SH-SY5Y (cell line): ENCODE measurements at regions not wholly inside any gene's neighbourhood (a gene's known extent, or its start where the extent isn't known, plus 50 kb on each side); places are given as distances from the start of the nearest gene placed in this dataset.

Experiments used
- GATA2 ChIP-seq: IDR thresholded peaks from 2 replicates; pipeline ENCODE4 v1.6.1; 2011; ENCODE audit warnings: mild to moderate bottlenecking, low read depth, low read length
- GATA3 ChIP-seq: IDR thresholded peaks from 2 replicates; pipeline ENCODE4 v1.6.1; 2011; ENCODE audit warnings: low read depth, mild to moderate bottlenecking, low read length, moderate library complexity

- TF ChIP-seq GATA3 (no peak), GATA2 (no peak)
Observed at GRCh38 chr10:117734731-117735405, 192.3 kb downstream of the EMX2 start.

- TF ChIP-seq GATA3 = no peak
- TF ChIP-seq GATA2 = no peak
Observed at GRCh38 chr10:117736655-117737054, 194.1 kb downstream of the EMX2 start.

GRCh38 chr10:117740088-117740487, 197.5 kb downstream of the EMX2 start:
- TF ChIP-seq GATA3 = no peak
- no peak for TF ChIP-seq GATA2

GRCh38 chr10:117740691-117741222, 198.2 kb downstream of the EMX2 start:
- no peak for TF ChIP-seq GATA3
- TF ChIP-seq GATA2 = no peak

- TF ChIP-seq GATA3 (no peak), GATA2 (no peak)
Observed at GRCh38 chr10:117741524-117741923, 199.0 kb downstream of the EMX2 start.

- TF ChIP-seq GATA3 (no peak), GATA2 (no peak)
Observed at GRCh38 chr10:117743509-117743908, 201.0 kb downstream of the EMX2 start.

GRCh38 chr10:117745301-117745700, 202.8 kb downstream of the EMX2 start:
- TF ChIP-seq GATA3 = no peak
- no peak for TF ChIP-seq GATA2

- no peak for TF ChIP-seq GATA2
- no peak for TF ChIP-seq GATA3
Observed at GRCh38 chr10:117746541-117747448, 204.2 kb downstream of the EMX2 start.

GRCh38 chr10:117747636-117748035, 205.1 kb downstream of the EMX2 start:
- TF ChIP-seq GATA2 (no peak), GATA3 (no peak)

GRCh38 chr10:117748058-117748457, 205.5 kb downstream of the EMX2 start:
- TF ChIP-seq GATA3 = no peak
- no peak for TF ChIP-seq GATA2

GRCh38 chr10:117750616-117751015, 208.1 kb downstream of the EMX2 start:
- no peak for TF ChIP-seq GATA2
- no peak for TF ChIP-seq GATA3

GRCh38 chr10:117751259-117751658, 208.7 kb downstream of the EMX2 start:
- TF ChIP-seq GATA3 (no peak), GATA2 (no peak)

GRCh38 chr10:117752103-117752502, 209.6 kb downstream of the EMX2 start:
- TF ChIP-seq GATA3 (no peak), GATA2 (no peak)

GRCh38 chr10:117754770-117755658, 212.5 kb downstream of the EMX2 start:
- TF ChIP-seq GATA3 = no peak
- no peak for TF ChIP-seq GATA2

- TF ChIP-seq GATA2 (no peak), GATA3 (no peak)
Observed at GRCh38 chr10:117755659-117756014, 213.1 kb downstream of the EMX2 start.
